Breast epithelium (tissue), 3 donors: ENCODE measurements at regions not wholly inside any gene's neighbourhood (a gene's known extent, or its start where the extent isn't known, plus 50 kb on each side); places are given as distances from the start of the nearest gene placed in this dataset.

Experiments used
- CTCF ChIP-seq, 3 donors: fragments of 450-650 bp; IDR thresholded peaks; one replicate each; pipeline ENCODE4 v1.5.1; 2016 to 2017; ENCODE audit warnings: antibody characterized with exemption in 3 of 3, mild to moderate bottlenecking in 3 of 3, moderate library complexity in 3 of 3
- POLR2A ChIP-seq: fragments of 450-650 bp; IDR thresholded peaks from one replicate; pipeline ENCODE4 v1.6.1; 2016; ENCODE audit warnings: antibody characterized with exemption, mild to moderate bottlenecking, moderate library complexity
- POLR2AphosphoS5 ChIP-seq, 3 donors: sonication (generic); formaldehyde crosslinking; IDR thresholded peaks; one replicate each; pipeline ENCODE4 v1.6.1; 2017; ENCODE audit warnings: antibody characterized with exemption in 3 of 3

DNA sequence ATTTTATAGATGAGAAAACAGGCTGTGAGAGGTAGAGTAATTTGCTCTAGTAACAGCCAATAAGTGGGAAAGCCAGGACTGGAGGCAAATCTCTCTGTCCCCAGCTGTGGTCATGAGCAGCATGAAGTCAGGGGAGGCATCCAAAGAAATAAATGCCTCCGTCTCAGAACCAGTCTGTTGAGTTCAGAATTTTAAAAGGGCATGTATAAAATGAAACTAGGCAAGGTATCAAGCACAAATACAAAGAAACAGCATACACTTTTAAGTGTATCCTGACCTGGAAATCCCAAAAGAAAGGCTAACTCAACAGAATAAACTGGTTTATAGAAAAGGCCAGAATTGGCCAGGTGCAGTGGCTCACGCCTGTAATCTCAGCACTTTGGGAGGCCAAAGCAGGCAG lies 120.0 kb upstream of the B3GALT2 start:
- TF ChIP-seq CTCF (IDR thresholded peaks at IDR 0.05) (no peak), POLR2A (no peak), POLR2AphosphoS5 (IDR thresholded peaks at IDR 0.05) (no peak)
